Endothelial cell of umbilical vein (primary cell): ENCODE measurements at regions not wholly inside any gene's neighbourhood (a gene's known extent, or its start where the extent isn't known, plus 50 kb on each side); places are given as distances from the start of the nearest gene placed in this dataset.
"Not testable (repeated sequence)": the region's sequence is repeated elsewhere in the genome, so short reads cannot be mapped to it uniquely, and the experiment has no call there.

Source experiments
- BruUV-seq: library from RNA; stranded (reverse); fragments of 400-500 nt; replicated peaks from 2 replicates; lab custom pipeline; 2021; lab: Mats Ljungman, UMichigan
- CTCF ChIA-PET: fragments of 300-600, 350-600 bp; sonication (Branson Sonifier 250); formaldehyde crosslinking; loops from one replicate; lab custom pipeline; 2021; ENCODE audit warnings: antibody characterized with exemption, inconsistent platforms; lab: Charles Lee
- POLR2A ChIA-PET: fragments of 300-600, 350-600 bp; sonication (Branson Sonifier 250); formaldehyde crosslinking; loops from one replicate; lab custom pipeline; 2021; ENCODE audit warnings: antibody characterized with exemption, inconsistent platforms; lab: Charles Lee
- DNase-seq: peaks from one replicate; pipeline ENCODE4 v3.0.0-alpha.2; 2011; ENCODE audit warnings: low read depth, low spot score
- FAIRE-seq: peaks from 2 replicates; lab custom pipeline; 2011; peaks lifted over from hg19 to GRCh38; lab: Jason Lieb, UNC
- H2AFZ ChIP-seq: 2 replicates; pipeline ENCODE4 v1.6.0; 2012; ENCODE audit warnings: low read depth, low read length, control low read depth, inconsistent platforms
- H3K27ac ChIP-seq: 2 replicates; pipeline ENCODE4 v1.5.1; 2011; ENCODE audit warnings: low read depth, mild to moderate bottlenecking, control low read depth, low read length, moderate library complexity; ENCODE audit not compliant: insufficient read depth
- H3K27me3 ChIP-seq, 2 experiments: 2 replicates each; pipeline versions ENCODE4 v1.6.0 to v1.6.1; 2011; ENCODE audit warnings: low read length in 2 of 2, mixed read lengths in 1 of 2; ENCODE audit not compliant: control insufficient read depth in 2 of 2, insufficient read depth in 2 of 2
- H3K36me3 ChIP-seq, 2 experiments: 2 replicates in 1 of 2; 3 replicates in 1 of 2; pipeline ENCODE4 v1.5.1; 2011; ENCODE audit warnings: low read length in 2 of 2, mild to moderate bottlenecking in 1 of 2, moderate library complexity in 1 of 2; ENCODE audit not compliant: control insufficient read depth in 2 of 2, insufficient read depth in 2 of 2; ENCODE audit errors: extremely low read depth in 1 of 2
- H3K4me1 ChIP-seq: 3 replicates; pipeline ENCODE4 v1.5.1; 2011; ENCODE audit warnings: mild to moderate bottlenecking, low read length; ENCODE audit not compliant: control insufficient read depth, insufficient read depth; ENCODE audit errors: extremely low read depth
- H3K4me2 ChIP-seq: 2 replicates; pipeline ENCODE4 v1.6.1; 2011; ENCODE audit warnings: low read length, control low read depth, mixed read lengths; ENCODE audit not compliant: insufficient read depth
- H3K4me3 ChIP-seq, 3 experiments: fragments of 200-600 bp in 1 of 3; sonication (generic), shearing (Covaris generic) in 1 of 3; replicated peaks in 1 of 3; 2 replicates each; pipeline ENCODE4 v1.5.1; 2011 to 2016; ENCODE audit warnings: control low read depth in 3 of 3, low read length in 3 of 3, mild to moderate bottlenecking in 2 of 3, inconsistent platforms in 1 of 3, low read depth in 1 of 3, moderate library complexity in 1 of 3; ENCODE audit not compliant: insufficient read depth in 1 of 3
- H3K79me2 ChIP-seq: 2 replicates; pipeline ENCODE4 v1.6.0; 2012; ENCODE audit warnings: low read length, inconsistent platforms; ENCODE audit not compliant: control insufficient read depth, insufficient read depth
- H3K9ac ChIP-seq: replicated peaks from 2 replicates; pipeline ENCODE3; 2011; ENCODE audit warnings: low read length, control low read depth; ENCODE audit not compliant: insufficient read depth; ENCODE audit errors: extremely low read depth
- H3K9me1 ChIP-seq: replicated peaks from 3 replicates; pipeline ENCODE4 v1.6.0; 2011; ENCODE audit warnings: mild to moderate bottlenecking, low read length; ENCODE audit not compliant: control insufficient read depth, insufficient read depth; ENCODE audit errors: extremely low read depth
- H3K9me3 ChIP-seq: replicated peaks from 2 replicates; pipeline ENCODE4 v1.5.1; 2012; ENCODE audit warnings: low read length, inconsistent platforms; ENCODE audit not compliant: control insufficient read depth, insufficient read depth
- H4K20me1 ChIP-seq: replicated peaks from 2 replicates; pipeline ENCODE3; 2011; ENCODE audit warnings: mild to moderate bottlenecking, low read length; ENCODE audit not compliant: control insufficient read depth, insufficient read depth; ENCODE audit errors: extremely low read depth
- EZH2 ChIP-seq: IDR thresholded peaks from 2 replicates; pipeline ENCODE4 v1.6.1; 2012; ENCODE audit warnings: borderline replicate concordance, low read depth, mild to moderate bottlenecking, moderate library complexity, low read length, inconsistent platforms; ENCODE audit not compliant: severe bottlenecking
- FOS ChIP-seq: IDR thresholded peaks from 2 replicates; pipeline ENCODE4 v1.6.1; 2011; ENCODE audit warnings: mild to moderate bottlenecking, low read length, moderate library complexity, borderline replicate concordance; ENCODE audit not compliant: insufficient read depth
- GATA2 ChIP-seq: IDR thresholded peaks from 2 replicates; pipeline ENCODE4 v1.7.0; 2011; ENCODE audit warnings: low read depth, mild to moderate bottlenecking, moderate library complexity, mixed read lengths, low read length; ENCODE audit not compliant: insufficient read length, insufficient read depth
- JUN ChIP-seq: IDR thresholded peaks from 2 replicates; pipeline ENCODE4 v1.6.1; 2011; ENCODE audit warnings: borderline replicate concordance, low read depth; ENCODE audit not compliant: insufficient read length, insufficient read depth
- MYC ChIP-seq: IDR thresholded peaks from one replicate; pipeline ENCODE4 v1.6.1; 2011; ENCODE audit warnings: mild to moderate bottlenecking, low read depth, low read length
- POLR2A ChIP-seq: IDR thresholded peaks from 2 replicates; pipeline ENCODE4 v1.6.1; 2012; ENCODE audit warnings: low read depth, mild to moderate bottlenecking, control low read depth, low read length
- POLR2AphosphoS5 ChIP-seq: IDR thresholded peaks from 2 replicates; pipeline ENCODE4 v1.6.1; 2012; ENCODE audit warnings: low read depth, mild to moderate bottlenecking, control low read depth, low read length, moderate library complexity; ENCODE audit not compliant: insufficient read depth
- dilution Hi-C: fragments of 300-500 bp; cut with MboI; formaldehyde crosslinking; loops from one replicate; pipeline ENCODE4 v1.15.0; 2019; ENCODE audit warnings: low sequenced_read_pairs; ENCODE audit not compliant: extremely low pct_ligation_motif_present
- intact Hi-C: fragments of 100-400 bp; cut with micrococcal nuclease; formaldehyde crosslinking; loops from one replicate; pipeline ENCODE4 v1.10.0; 2022
- TF ChIP-seq, protein P1 (sequence below), 2 donors: IDR thresholded peaks; 1 replicate in 1 of 2; 2 replicates in 1 of 2; pipeline ENCODE4 v1.5.1; 2011; ENCODE audit warnings: low read length in 2 of 2, mild to moderate bottlenecking in 2 of 2, moderate library complexity in 2 of 2, control low read depth in 1 of 2, inconsistent platforms in 1 of 2, low read depth in 1 of 2; ENCODE audit not compliant: insufficient read depth in 1 of 2; ENCODE audit errors: extremely low read depth in 1 of 2
- TF ChIP-seq, protein P2 (sequence below): IDR thresholded peaks from 2 replicates; pipeline ENCODE4 v1.6.1; 2011; ENCODE audit not compliant: insufficient read depth, insufficient read length

DNA sequence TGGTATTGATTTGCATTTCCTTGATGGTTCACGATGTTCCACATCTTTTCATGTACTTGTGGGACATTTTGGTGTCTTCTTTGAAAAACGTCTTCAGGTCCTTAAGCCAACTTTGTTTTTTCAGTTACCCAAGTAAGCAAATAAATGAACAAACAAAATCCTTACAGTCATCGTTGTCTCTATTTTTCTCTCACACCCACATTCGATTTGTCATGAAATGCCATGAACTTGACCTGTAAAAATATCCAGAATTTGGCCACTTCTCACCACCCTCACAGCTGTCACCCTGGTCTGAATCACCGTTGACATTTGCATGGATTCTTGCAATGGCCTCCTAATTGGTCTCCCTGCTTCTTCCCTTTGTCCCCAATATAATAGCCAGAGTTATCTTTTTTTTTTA is 109.5 kb upstream of the METTL14 start:
- H3K9ac ChIP-seq, dilution Hi-C loops, H2AFZ ChIP-seq, intact Hi-C loops, H3K4me3 ChIP-seq, H3K4me2 ChIP-seq, H4K20me1 ChIP-seq, CTCF ChIA-PET, FAIRE-seq, H3K27me3 ChIP-seq, H3K9me1 ChIP-seq, BruUV-seq, H3K4me1 ChIP-seq, POLR2A ChIA-PET, H3K27ac ChIP-seq, H3K79me2 ChIP-seq, H3K9me3 ChIP-seq, H3K36me3 ChIP-seq, DNase-seq: not testable (repeated sequence)

DNA sequence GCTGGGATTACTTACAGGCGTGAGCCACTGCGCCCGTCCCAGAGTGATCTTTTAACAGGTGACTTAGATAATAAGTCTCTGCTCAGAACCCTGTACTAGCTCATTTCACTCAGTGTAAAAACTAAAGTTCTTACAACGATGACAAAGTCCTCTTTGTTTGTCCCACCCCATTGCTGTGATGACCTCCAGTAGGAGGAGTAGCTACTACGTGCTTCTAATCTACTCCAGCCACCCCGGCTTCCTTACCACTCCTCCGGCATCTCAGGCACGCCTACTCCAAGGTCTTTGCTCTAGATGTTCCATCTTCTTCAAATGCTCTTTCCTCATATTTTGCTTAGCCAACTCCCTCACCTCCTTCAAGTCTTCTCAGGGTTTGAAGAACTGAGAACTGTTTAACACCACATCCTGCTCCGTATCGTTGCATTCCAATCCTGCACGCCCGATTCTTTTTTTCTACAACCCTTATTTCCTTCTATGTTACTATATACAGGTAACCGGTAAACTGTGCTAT is 108.4 kb upstream of the METTL14 start:
- FAIRE-seq, H3K9me3 ChIP-seq, H3K27ac ChIP-seq, CTCF ChIA-PET, BruUV-seq, POLR2A ChIA-PET, intact Hi-C loops, DNase-seq, H3K4me2 ChIP-seq, H4K20me1 ChIP-seq, H3K9me1 ChIP-seq, H3K4me3 ChIP-seq, H3K9ac ChIP-seq, H3K27me3 ChIP-seq, H2AFZ ChIP-seq, dilution Hi-C loops, H3K36me3 ChIP-seq, H3K4me1 ChIP-seq, H3K79me2 ChIP-seq: not testable (repeated sequence)

DNA sequence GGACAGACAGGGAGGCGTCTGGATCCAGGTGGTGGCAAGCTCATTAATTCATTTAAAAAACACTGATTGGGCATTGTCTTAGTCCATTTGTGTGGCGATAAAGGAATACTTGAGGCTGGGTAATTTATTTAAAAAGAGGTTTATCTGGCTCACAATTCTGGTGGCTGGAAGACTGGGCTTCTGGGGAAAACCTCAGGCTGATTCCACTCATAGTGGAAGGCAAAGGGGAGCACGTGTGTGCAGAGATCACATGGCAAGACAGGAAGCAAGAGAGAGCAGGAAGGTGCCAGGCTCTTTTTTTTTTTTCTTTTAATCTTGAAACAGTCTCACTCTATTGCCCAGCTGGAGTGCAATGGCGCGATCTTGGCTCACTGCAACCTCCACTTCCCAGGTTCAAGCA is 100.2 kb upstream of the METTL14 start:
- ChIA-PET POLR2A (no interaction called here), CTCF (no interaction called here)
- dilution Hi-C loops = no loop called here
- TF ChIP-seq EZH2 = no peak
- TF ChIP-seq, protein P1, sequence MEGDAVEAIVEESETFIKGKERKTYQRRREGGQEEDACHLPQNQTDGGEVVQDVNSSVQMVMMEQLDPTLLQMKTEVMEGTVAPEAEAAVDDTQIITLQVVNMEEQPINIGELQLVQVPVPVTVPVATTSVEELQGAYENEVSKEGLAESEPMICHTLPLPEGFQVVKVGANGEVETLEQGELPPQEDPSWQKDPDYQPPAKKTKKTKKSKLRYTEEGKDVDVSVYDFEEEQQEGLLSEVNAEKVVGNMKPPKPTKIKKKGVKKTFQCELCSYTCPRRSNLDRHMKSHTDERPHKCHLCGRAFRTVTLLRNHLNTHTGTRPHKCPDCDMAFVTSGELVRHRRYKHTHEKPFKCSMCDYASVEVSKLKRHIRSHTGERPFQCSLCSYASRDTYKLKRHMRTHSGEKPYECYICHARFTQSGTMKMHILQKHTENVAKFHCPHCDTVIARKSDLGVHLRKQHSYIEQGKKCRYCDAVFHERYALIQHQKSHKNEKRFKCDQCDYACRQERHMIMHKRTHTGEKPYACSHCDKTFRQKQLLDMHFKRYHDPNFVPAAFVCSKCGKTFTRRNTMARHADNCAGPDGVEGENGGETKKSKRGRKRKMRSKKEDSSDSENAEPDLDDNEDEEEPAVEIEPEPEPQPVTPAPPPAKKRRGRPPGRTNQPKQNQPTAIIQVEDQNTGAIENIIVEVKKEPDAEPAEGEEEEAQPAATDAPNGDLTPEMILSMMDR (IDR thresholded peaks at IDR 0.05; ENCODE audit: extremely low read depth in 1 of 2, insufficient read depth in 1 of 2, low read depth in 1 of 2, low read length in 2 of 2) = no peak
- no peak for TF ChIP-seq GATA2
- no peak for TF ChIP-seq JUN
- no peak for TF ChIP-seq MYC
- TF ChIP-seq, protein P2, sequence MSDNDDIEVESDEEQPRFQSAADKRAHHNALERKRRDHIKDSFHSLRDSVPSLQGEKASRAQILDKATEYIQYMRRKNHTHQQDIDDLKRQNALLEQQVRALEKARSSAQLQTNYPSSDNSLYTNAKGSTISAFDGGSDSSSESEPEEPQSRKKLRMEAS = no peak
- TF ChIP-seq POLR2A = no peak
- TF ChIP-seq POLR2AphosphoS5 = no peak
- TF ChIP-seq FOS = no peak
- Histone ChIP-seq H2AFZ (no peak overlapping the region), H4K20me1 (no peaks in the 10 kb centered on the region), H3K79me2 (no peaks in the 10 kb centered on the region), H3K4me1 (no peaks in the 10 kb centered on the region), H3K27me3 (peaks cover 11 to 25% of the 10 kb centered on the region in 2 experiments), H3K27ac (no peak overlapping the region), H3K9me1 (no peaks in the 10 kb centered on the region), H3K9ac (no peak overlapping the region), H3K36me3 (no peaks in the 10 kb centered on the region), H3K4me2 (no peak overlapping the region), H3K4me3 (no peak overlapping the region), H3K9me3 (no peaks in the 10 kb centered on the region)
- intact Hi-C loops = no loop called here
- FAIRE-seq (no peak), DNase-seq (no peak)
- no TSS peak for BruUV-seq
